Ishikawa (cell line): ENCODE measurements at regions not wholly inside any gene's neighbourhood (a gene's known extent, or its start where the extent isn't known, plus 50 kb on each side); places are given as distances from the start of the nearest gene placed in this dataset.

Experiments
- CEBPB ChIP-seq: IDR thresholded peaks from 2 replicates; pipeline ENCODE4 v1.6.1; 2012
- CREB1 ChIP-seq: IDR thresholded peaks from 2 replicates; pipeline ENCODE4 v1.6.1; 2012; ENCODE audit warnings: low read depth
- EP300 ChIP-seq: IDR thresholded peaks from 2 replicates; pipeline ENCODE4 v1.6.1; 2012; ENCODE audit warnings: borderline replicate concordance
- NFIC ChIP-seq: IDR thresholded peaks from 2 replicates; pipeline ENCODE4 v1.6.1; 2012
- RAD21 ChIP-seq: IDR thresholded peaks from 2 replicates; pipeline ENCODE4 v1.6.1; 2012; ENCODE audit warnings: low read depth
- REST ChIP-seq: IDR thresholded peaks from 2 replicates; pipeline ENCODE4 v1.6.1; 2012; ENCODE audit warnings: low read depth, mild to moderate bottlenecking
- TAF1 ChIP-seq: IDR thresholded peaks from 2 replicates; pipeline ENCODE4 v1.6.1; 2012; ENCODE audit warnings: low read depth, mild to moderate bottlenecking
- TCF12 ChIP-seq: IDR thresholded peaks from 2 replicates; pipeline ENCODE4 v1.6.1; 2012; ENCODE audit warnings: low read depth
- TF ChIP-seq, protein P1 (sequence below): IDR thresholded peaks from 2 replicates; pipeline ENCODE4 v1.6.1; 2012

DNA sequence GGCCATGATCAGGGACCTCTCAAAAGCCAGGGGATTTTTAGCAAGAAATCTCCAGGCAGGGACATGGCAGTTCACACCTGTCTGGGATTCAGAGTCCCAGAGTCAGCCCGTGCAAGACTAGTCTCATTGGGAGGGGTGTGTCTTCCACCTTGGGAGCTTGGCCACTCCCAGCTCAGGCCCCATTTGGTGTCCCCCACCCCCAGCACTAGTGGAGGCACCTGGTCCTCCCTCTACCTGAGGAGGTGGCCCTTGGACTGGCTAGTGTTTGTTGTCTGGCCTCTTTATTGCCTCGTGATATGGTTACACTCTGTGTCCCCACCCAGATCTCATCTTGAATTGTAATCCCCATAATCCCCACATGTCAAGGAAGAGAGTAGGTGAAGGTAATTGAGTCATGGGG, 140.8 kb upstream of the PHACTR3 start:
- no peak for TF ChIP-seq CREB1
- TF ChIP-seq EP300: no peak
- no peak for TF ChIP-seq CEBPB
- TF ChIP-seq TAF1: no peak
- no peak for TF ChIP-seq NFIC
- TF ChIP-seq TCF12: no peak
- no peak for TF ChIP-seq REST
- TF ChIP-seq, protein P1, sequence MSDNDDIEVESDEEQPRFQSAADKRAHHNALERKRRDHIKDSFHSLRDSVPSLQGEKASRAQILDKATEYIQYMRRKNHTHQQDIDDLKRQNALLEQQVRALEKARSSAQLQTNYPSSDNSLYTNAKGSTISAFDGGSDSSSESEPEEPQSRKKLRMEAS: no peak
- TF ChIP-seq RAD21: no peak
